GM23338 (cell line): ENCODE measurements at regions not wholly inside any gene's neighbourhood (a gene's known extent, or its start where the extent isn't known, plus 50 kb on each side); places are given as distances from the start of the nearest gene placed in this dataset.
A peak's percentile ranks its signal among the peaks of the same experiment; 100 is the strongest.

Experiments used
- ATAC-seq: fragments of 200-7000 bp; cut with Tn5 transposase; 3 replicates; pipeline ENCODE4 v1.9.1; 2020
- DNase-seq: peaks from one replicate; pipeline ENCODE4 v3.0.0-alpha.2; 2015; ENCODE audit warnings: low spot score
- H2AFZ ChIP-seq: fragments of 200-600 bp; sonication (generic); 2 replicates; pipeline ENCODE4 v1.8.0; 2016; ENCODE audit warnings: antibody characterized with exemption, mild to moderate bottlenecking, moderate library complexity
- H3F3A ChIP-seq: fragments of 200-600 bp; sonication (generic); replicated peaks from 2 replicates; pipeline ENCODE4 v1.8.0; 2017; ENCODE audit warnings: antibody characterized with exemption, mixed run types, low read depth
- H3K27ac ChIP-seq: fragments of 200-600 bp; sonication (generic); 2 replicates; pipeline ENCODE4 v1.6.1; 2016; ENCODE audit warnings: low read depth
- H3K27me3 ChIP-seq: fragments of 200-600 bp; sonication (generic); 2 replicates; pipeline ENCODE4 v1.8.0; 2016; ENCODE audit warnings: mild to moderate bottlenecking, mixed run types, moderate library complexity; ENCODE audit not compliant: insufficient read depth
- H3K36me3 ChIP-seq: fragments of 200-600 bp; sonication (generic); 2 replicates; pipeline ENCODE4 v1.8.0; 2016; ENCODE audit warnings: mild to moderate bottlenecking; ENCODE audit not compliant: insufficient read depth
- H3K4me1 ChIP-seq: fragments of 200-600 bp; sonication (generic); 2 replicates; pipeline ENCODE4 v1.8.0; 2016; ENCODE audit warnings: mild to moderate bottlenecking, moderate library complexity; ENCODE audit not compliant: insufficient read depth
- H3K4me2 ChIP-seq: fragments of 200-600 bp; sonication (generic); 2 replicates; pipeline ENCODE4 v1.7.1; 2017; ENCODE audit warnings: mixed run types
- H3K4me3 ChIP-seq: fragments of 200-600 bp; sonication (generic); 2 replicates; pipeline ENCODE4 v1.6.1; 2016; ENCODE audit warnings: mixed run types
- H3K79me2 ChIP-seq: fragments of 200-600 bp; sonication (generic); replicated peaks from 2 replicates; pipeline ENCODE4 v1.8.0; 2017; ENCODE audit warnings: mild to moderate bottlenecking; ENCODE audit not compliant: insufficient read depth
- H3K9me2 ChIP-seq: fragments of 200-600 bp; sonication (generic); 2 replicates; pipeline ENCODE4 v1.8.0; 2017; ENCODE audit not compliant: insufficient read depth
- H4K20me1 ChIP-seq: fragments of 200-600 bp; sonication (generic); replicated peaks from 2 replicates; pipeline ENCODE4 v1.8.0; 2017; ENCODE audit warnings: mild to moderate bottlenecking; ENCODE audit not compliant: insufficient read depth
- H3K27ac Mint-ChIP-seq: 2 replicates; pipeline ENCODE4 v1.8.0; 2020; ENCODE audit warnings: inconsistent platforms, mild to moderate bottlenecking, moderate library complexity, mixed read lengths
- H3K27me3 Mint-ChIP-seq: 3 replicates; pipeline ENCODE4 v1.8.0; 2022; ENCODE audit warnings: low read depth, mild to moderate bottlenecking, moderate library complexity, mixed read lengths, inconsistent platforms; ENCODE audit not compliant: insufficient read depth, poor library complexity
- H3K36me3 Mint-ChIP-seq: 3 replicates; pipeline ENCODE4 v1.8.0; 2021; ENCODE audit warnings: low read depth, mild to moderate bottlenecking, inconsistent platforms, moderate library complexity, mixed read lengths
- H3K4me1 Mint-ChIP-seq: 3 replicates; pipeline ENCODE4 v1.8.0; 2020; ENCODE audit warnings: mild to moderate bottlenecking, inconsistent platforms, mixed read lengths
- H3K4me3 Mint-ChIP-seq: 3 replicates; pipeline ENCODE4 v1.8.0; 2021; ENCODE audit warnings: moderate library complexity, mild to moderate bottlenecking, inconsistent platforms, mixed read lengths
- H3K9me3 Mint-ChIP-seq: 3 replicates; pipeline ENCODE4 v1.8.0; 2020; ENCODE audit warnings: moderate library complexity, mild to moderate bottlenecking, inconsistent platforms, mixed read lengths
- CREB1 ChIP-seq: fragments of 250-450 bp; sonication (Bioruptor Pico); IDR thresholded peaks from 2 replicates; pipeline ENCODE4 v1.5.0; 2020; ENCODE audit warnings: low read depth, mild to moderate bottlenecking, moderate library complexity
- ETS1 ChIP-seq: IDR thresholded peaks from 2 replicates; pipeline ENCODE4 v1.6.1; 2016; ENCODE audit warnings: antibody characterized with exemption
- JUNB ChIP-seq: IDR thresholded peaks from one replicate; pipeline ENCODE4 v1.6.1; 2016; ENCODE audit warnings: antibody characterized with exemption; ENCODE audit not compliant: unreplicated experiment
- POLR2AphosphoS5 ChIP-seq: IDR thresholded peaks from 2 replicates; pipeline ENCODE4 v1.6.1; 2016; ENCODE audit warnings: antibody characterized with exemption, low read depth
- STAT1 ChIP-seq: IDR thresholded peaks from one replicate; pipeline ENCODE4 v1.6.1; 2016; ENCODE audit warnings: antibody characterized with exemption; ENCODE audit not compliant: unreplicated experiment
- ZNF331 ChIP-seq: fragments of 250-450 bp; sonication (Bioruptor Pico); IDR thresholded peaks from 2 replicates; pipeline ENCODE4 v1.5.0; 2020; ENCODE audit warnings: low read depth, mild to moderate bottlenecking, moderate library complexity
- ZNF462 ChIP-seq: fragments of 250-450 bp; sonication (Bioruptor Pico); IDR thresholded peaks from 2 replicates; pipeline ENCODE4 v1.5.0; 2020; ENCODE audit warnings: mild to moderate bottlenecking, moderate library complexity

GRCh38 chr3:80234706-80235105 lies 466.9 kb upstream of the ROBO1 start:
- H3K4me3 Mint-ChIP-seq = no peak overlapping the region
- no peak for DNase-seq
- no peak overlapping the region for H3K27ac ChIP-seq
- TF ChIP-seq ETS1 (no peak), STAT1 (no peak), JUNB (no peak), CREB1 (CRISPR knock-in tag) (no peak), ZNF331 (CRISPR knock-in tag) (no peak), ZNF462 (CRISPR knock-in tag) (no peak), POLR2AphosphoS5 (no peak)
- H3K27ac Mint-ChIP-seq = no peak overlapping the region
- H3K36me3 Mint-ChIP-seq = no peaks in the 10 kb centered on the region
- H3K4me3 ChIP-seq = no peak overlapping the region
- H3K27me3 ChIP-seq = no peaks in the 10 kb centered on the region
- peaks cover 11% of the 10 kb centered on the region for H3K4me1 Mint-ChIP-seq
- H2AFZ ChIP-seq = 0 out of 2 replicates have a peak overlapping the region, but pooled peaks have one; percentile 54
- H3K4me2 ChIP-seq = no peak overlapping the region
- H3K27me3 Mint-ChIP-seq = no peaks in the 10 kb centered on the region
- no peaks in the 10 kb centered on the region for H3F3A ChIP-seq
- peaks cover 9% of the 10 kb centered on the region for H3K4me1 ChIP-seq
- no peaks in the 10 kb centered on the region for H3K9me2 ChIP-seq
- H3K36me3 ChIP-seq = no peaks in the 10 kb centered on the region
- no peaks in the 10 kb centered on the region for H4K20me1 ChIP-seq
- no peaks in the 10 kb centered on the region for H3K79me2 ChIP-seq
- no peak for ATAC-seq
- no peaks in the 10 kb centered on the region for H3K9me3 Mint-ChIP-seq
